ENCODE measurements at regions not wholly inside any gene's neighbourhood (a gene's known extent, or its start where the extent isn't known, plus 50 kb on each side); places are given as distances from the start of the nearest gene placed in this dataset.

DNA sequence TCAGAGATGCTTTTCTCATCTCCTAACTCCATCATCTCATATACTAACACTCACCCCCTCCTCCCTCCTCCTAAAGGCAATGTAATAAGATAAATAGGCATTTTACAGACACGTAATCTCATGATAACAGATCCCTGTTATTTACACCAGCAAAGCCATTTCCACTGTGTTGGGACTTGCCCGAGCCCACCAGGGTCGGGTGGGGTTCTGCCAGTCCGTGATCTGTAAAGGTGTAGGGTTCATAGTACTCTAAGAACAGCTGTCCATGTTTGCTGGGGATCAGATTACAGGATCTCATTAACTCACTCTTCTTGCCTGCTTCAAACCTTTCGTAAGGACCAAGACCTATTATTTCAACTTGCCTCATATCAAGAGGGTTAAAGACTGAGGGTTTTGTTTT is 172.4 kb downstream of the FZD1 start:
- no peaks in the 10 kb centered on the region for H4K20me1 ChIP-seq (replicated peaks; ENCODE audit: control insufficient read depth, insufficient read depth, low read length)
- FAIRE-seq, result no peak
- intact Hi-C loops (cut with micrococcal nuclease) (loop anchor here (10.0 kb wide), 1 partner anchor 352 kb away; no protein-coding TSS in a partner anchor), in situ Hi-C loops (cut with MboI) (no loop called here)
- H3K36me3 ChIP-seq (ENCODE audit: control insufficient read depth, insufficient read depth, low read length), result no peaks in the 10 kb centered on the region
- H3K9ac ChIP-seq (ENCODE audit: insufficient read depth in 1 of 2, low read depth in 2 of 2, low read length in 2 of 2), result no peak overlapping the region
- CTCF ChIA-PET (ENCODE audit: low intra/inter-chr PET ratio), result no interaction called here
- WGBS (ENCODE audit: insufficient coverage, low coverage, missing lambda C conversion rate), result 0% methylated on average over 5 of the region's 5 CpGs
- 0 out of 2 replicates have a peak overlapping the region, but pooled peaks have one; percentile 18 for H2AFZ ChIP-seq (ENCODE audit: low read depth, low read length)
- no peaks in the 10 kb centered on the region for H3K9me3 ChIP-seq (replicated peaks; ENCODE audit: control insufficient read depth, insufficient read depth, low read depth, low read length)
- no peak for TF ChIP-seq MYNN (IDR thresholded peaks at IDR 0.05)
- no peak for TF ChIP-seq MYNN (CRISPR knock-in tag; IDR thresholded peaks at IDR 0.05)
- TF ChIP-seq HDGF (IDR thresholded peaks at IDR 0.05), result no peak
- TF ChIP-seq, protein P1, sequence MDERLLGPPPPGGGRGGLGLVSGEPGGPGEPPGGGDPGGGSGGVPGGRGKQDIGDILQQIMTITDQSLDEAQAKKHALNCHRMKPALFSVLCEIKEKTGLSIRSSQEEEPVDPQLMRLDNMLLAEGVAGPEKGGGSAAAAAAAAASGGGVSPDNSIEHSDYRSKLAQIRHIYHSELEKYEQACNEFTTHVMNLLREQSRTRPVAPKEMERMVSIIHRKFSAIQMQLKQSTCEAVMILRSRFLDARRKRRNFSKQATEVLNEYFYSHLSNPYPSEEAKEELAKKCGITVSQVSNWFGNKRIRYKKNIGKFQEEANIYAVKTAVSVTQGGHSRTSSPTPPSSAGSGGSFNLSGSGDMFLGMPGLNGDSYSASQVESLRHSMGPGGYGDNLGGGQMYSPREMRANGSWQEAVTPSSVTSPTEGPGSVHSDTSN (CRISPR knock-in tag; IDR thresholded peaks at IDR 0.05; ENCODE audit: low read depth), result no peak
- TF ChIP-seq, protein P1 (tag; conservative IDR thresholded peaks at IDR 0.05; ENCODE audit: low read depth), result no peak
- TF ChIP-seq, protein P2, sequence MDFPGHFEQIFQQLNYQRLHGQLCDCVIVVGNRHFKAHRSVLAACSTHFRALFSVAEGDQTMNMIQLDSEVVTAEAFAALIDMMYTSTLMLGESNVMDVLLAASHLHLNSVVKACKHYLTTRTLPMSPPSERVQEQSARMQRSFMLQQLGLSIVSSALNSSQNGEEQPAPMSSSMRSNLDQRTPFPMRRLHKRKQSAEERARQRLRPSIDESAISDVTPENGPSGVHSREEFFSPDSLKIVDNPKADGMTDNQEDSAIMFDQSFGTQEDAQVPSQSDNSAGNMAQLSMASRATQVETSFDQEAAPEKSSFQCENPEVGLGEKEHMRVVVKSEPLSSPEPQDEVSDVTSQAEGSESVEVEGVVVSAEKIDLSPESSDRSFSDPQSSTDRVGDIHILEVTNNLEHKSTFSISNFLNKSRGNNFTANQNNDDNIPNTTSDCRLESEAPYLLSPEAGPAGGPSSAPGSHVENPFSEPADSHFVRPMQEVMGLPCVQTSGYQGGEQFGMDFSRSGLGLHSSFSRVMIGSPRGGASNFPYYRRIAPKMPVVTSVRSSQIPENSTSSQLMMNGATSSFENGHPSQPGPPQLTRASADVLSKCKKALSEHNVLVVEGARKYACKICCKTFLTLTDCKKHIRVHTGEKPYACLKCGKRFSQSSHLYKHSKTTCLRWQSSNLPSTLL (IDR thresholded peaks at IDR 0.05), result no peak
- TF ChIP-seq KDM5B (IDR thresholded peaks at IDR 0.05; ENCODE audit: insufficient replicate concordance, low read depth, low read length), result no peak
- TF ChIP-seq PHF21A (IDR thresholded peaks at IDR 0.05; ENCODE audit: borderline replicate concordance, low read depth), result no peak
- TF ChIP-seq FOXA3 (CRISPR knock-in tag; conservative IDR thresholded peaks at IDR 0.05 in 1 of 2, IDR thresholded peaks at IDR 0.05 in 1 of 2), result no peak
- no peak for TF ChIP-seq STAG1 (CRISPR knock-in tag; IDR thresholded peaks at IDR 0.05; ENCODE audit: borderline replicate concordance)
- TF ChIP-seq THRAP3 (IDR thresholded peaks at IDR 0.05; ENCODE audit: borderline replicate concordance), result no peak
- TF ChIP-seq KAT2B (IDR thresholded peaks at IDR 0.05; ENCODE audit: low read depth, low read length), result no peak
- TF ChIP-seq, protein P3, sequence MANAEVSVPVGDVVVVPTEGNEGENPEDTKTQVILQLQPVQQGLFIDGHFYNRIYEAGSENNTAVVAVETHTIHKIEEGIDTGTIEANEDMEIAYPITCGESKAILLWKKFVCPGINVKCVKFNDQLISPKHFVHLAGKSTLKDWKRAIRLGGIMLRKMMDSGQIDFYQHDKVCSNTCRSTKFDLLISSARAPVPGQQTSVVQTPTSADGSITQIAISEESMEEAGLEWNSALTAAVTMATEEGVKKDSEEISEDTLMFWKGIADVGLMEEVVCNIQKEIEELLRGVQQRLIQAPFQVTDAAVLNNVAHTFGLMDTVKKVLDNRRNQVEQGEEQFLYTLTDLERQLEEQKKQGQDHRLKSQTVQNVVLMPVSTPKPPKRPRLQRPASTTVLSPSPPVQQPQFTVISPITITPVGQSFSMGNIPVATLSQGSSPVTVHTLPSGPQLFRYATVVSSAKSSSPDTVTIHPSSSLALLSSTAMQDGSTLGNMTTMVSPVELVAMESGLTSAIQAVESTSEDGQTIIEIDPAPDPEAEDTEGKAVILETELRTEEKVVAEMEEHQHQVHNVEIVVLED (CRISPR knock-in tag; IDR thresholded peaks at IDR 0.05), result no peak
- no peak for TF ChIP-seq SP1 (CRISPR knock-in tag; IDR thresholded peaks at IDR 0.05)
- no peak for TF ChIP-seq MXI1 (IDR thresholded peaks at IDR 0.05; ENCODE audit: low read depth, low read length)
- no peaks in the 10 kb centered on the region for H3K9me1 ChIP-seq (ENCODE audit: control insufficient read depth, insufficient read depth, low read length)
- no peak overlapping the region for H3K4me3 ChIP-seq
- POLR2A ChIA-PET, result no interaction called here
- no peaks in the 10 kb centered on the region for H3K4me1 ChIP-seq (replicated peaks in 1 of 2; ENCODE audit: control insufficient read depth in 2 of 2, insufficient read depth in 2 of 2, low read length in 2 of 2)
- no peak for ATAC-seq
- no peaks in the 10 kb centered on the region for H3K79me2 ChIP-seq (ENCODE audit: control insufficient read depth, insufficient read depth, low read length)
- H3K27ac ChIP-seq (ENCODE audit: extremely low read depth, low read depth, low read length), result no peak overlapping the region
- H3K27me3 ChIP-seq (ENCODE audit: control insufficient read depth in 2 of 2, insufficient read depth in 2 of 2, low read length in 2 of 2), result no peaks in the 10 kb centered on the region
- no peak for DNase-seq (ENCODE audit: extremely low read depth in 1 of 4, low spot score in 3 of 4)
- no peak overlapping the region for H3K4me2 ChIP-seq (ENCODE audit: insufficient read depth, low read length)
- BruUV-seq (replicated peaks), result no TSS peak
